ENCODE measurements at regions not wholly inside any gene's neighbourhood (a gene's known extent, or its start where the extent isn't known, plus 50 kb on each side); places are given as distances from the start of the nearest gene placed in this dataset.

GRCh38 chr21:43351501-43352153 lies 75.3 kb downstream of the SIK1 start:
- TF ChIP-seq, protein P1, sequence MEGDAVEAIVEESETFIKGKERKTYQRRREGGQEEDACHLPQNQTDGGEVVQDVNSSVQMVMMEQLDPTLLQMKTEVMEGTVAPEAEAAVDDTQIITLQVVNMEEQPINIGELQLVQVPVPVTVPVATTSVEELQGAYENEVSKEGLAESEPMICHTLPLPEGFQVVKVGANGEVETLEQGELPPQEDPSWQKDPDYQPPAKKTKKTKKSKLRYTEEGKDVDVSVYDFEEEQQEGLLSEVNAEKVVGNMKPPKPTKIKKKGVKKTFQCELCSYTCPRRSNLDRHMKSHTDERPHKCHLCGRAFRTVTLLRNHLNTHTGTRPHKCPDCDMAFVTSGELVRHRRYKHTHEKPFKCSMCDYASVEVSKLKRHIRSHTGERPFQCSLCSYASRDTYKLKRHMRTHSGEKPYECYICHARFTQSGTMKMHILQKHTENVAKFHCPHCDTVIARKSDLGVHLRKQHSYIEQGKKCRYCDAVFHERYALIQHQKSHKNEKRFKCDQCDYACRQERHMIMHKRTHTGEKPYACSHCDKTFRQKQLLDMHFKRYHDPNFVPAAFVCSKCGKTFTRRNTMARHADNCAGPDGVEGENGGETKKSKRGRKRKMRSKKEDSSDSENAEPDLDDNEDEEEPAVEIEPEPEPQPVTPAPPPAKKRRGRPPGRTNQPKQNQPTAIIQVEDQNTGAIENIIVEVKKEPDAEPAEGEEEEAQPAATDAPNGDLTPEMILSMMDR (IDR thresholded peaks at IDR 0.05; ENCODE audit: insufficient read depth, low read length) = no peak
- TF ChIP-seq GABPA (IDR thresholded peaks at IDR 0.05; ENCODE audit: low read depth) (no peak), POLR2AphosphoS5 (IDR thresholded peaks at IDR 0.05; ENCODE audit: low read depth) (no peak)
- TF ChIP-seq, protein P2, sequence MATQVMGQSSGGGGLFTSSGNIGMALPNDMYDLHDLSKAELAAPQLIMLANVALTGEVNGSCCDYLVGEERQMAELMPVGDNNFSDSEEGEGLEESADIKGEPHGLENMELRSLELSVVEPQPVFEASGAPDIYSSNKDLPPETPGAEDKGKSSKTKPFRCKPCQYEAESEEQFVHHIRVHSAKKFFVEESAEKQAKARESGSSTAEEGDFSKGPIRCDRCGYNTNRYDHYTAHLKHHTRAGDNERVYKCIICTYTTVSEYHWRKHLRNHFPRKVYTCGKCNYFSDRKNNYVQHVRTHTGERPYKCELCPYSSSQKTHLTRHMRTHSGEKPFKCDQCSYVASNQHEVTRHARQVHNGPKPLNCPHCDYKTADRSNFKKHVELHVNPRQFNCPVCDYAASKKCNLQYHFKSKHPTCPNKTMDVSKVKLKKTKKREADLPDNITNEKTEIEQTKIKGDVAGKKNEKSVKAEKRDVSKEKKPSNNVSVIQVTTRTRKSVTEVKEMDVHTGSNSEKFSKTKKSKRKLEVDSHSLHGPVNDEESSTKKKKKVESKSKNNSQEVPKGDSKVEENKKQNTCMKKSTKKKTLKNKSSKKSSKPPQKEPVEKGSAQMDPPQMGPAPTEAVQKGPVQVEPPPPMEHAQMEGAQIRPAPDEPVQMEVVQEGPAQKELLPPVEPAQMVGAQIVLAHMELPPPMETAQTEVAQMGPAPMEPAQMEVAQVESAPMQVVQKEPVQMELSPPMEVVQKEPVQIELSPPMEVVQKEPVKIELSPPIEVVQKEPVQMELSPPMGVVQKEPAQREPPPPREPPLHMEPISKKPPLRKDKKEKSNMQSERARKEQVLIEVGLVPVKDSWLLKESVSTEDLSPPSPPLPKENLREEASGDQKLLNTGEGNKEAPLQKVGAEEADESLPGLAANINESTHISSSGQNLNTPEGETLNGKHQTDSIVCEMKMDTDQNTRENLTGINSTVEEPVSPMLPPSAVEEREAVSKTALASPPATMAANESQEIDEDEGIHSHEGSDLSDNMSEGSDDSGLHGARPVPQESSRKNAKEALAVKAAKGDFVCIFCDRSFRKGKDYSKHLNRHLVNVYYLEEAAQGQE (IDR thresholded peaks at IDR 0.05; ENCODE audit: insufficient replicate concordance, low read depth) = no peak
